ENCODE measurements at regions not wholly inside any gene's neighbourhood (a gene's known extent, or its start where the extent isn't known, plus 50 kb on each side); places are given as distances from the start of the nearest gene placed in this dataset.

DNA sequence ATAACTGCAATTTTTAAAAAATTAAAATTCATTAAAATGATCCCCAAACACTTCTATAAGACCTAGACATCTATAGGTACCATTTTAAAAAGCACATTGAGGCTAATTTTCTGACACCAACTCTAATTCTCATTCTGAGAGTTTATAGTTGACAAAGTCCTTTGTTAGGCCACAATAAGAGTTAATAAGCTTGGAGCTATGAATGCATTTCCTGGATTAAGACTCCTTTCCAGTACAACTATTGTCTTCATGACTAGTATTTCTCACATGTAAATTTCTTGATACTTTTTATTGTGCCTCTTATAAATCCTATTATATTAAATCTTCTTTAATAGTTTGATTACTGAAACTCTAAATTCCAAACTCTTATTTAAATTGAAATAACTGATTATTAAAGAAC lies 340.8 kb downstream of the KLF12 start:
- no peak for TF ChIP-seq FOXP2 (optimal IDR thresholded peaks at IDR 0.05; ENCODE audit: borderline replicate concordance, extremely low read depth, extremely low read length, insufficient read depth)
- TF ChIP-seq, protein P1, sequence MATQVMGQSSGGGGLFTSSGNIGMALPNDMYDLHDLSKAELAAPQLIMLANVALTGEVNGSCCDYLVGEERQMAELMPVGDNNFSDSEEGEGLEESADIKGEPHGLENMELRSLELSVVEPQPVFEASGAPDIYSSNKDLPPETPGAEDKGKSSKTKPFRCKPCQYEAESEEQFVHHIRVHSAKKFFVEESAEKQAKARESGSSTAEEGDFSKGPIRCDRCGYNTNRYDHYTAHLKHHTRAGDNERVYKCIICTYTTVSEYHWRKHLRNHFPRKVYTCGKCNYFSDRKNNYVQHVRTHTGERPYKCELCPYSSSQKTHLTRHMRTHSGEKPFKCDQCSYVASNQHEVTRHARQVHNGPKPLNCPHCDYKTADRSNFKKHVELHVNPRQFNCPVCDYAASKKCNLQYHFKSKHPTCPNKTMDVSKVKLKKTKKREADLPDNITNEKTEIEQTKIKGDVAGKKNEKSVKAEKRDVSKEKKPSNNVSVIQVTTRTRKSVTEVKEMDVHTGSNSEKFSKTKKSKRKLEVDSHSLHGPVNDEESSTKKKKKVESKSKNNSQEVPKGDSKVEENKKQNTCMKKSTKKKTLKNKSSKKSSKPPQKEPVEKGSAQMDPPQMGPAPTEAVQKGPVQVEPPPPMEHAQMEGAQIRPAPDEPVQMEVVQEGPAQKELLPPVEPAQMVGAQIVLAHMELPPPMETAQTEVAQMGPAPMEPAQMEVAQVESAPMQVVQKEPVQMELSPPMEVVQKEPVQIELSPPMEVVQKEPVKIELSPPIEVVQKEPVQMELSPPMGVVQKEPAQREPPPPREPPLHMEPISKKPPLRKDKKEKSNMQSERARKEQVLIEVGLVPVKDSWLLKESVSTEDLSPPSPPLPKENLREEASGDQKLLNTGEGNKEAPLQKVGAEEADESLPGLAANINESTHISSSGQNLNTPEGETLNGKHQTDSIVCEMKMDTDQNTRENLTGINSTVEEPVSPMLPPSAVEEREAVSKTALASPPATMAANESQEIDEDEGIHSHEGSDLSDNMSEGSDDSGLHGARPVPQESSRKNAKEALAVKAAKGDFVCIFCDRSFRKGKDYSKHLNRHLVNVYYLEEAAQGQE (IDR thresholded peaks at IDR 0.05; ENCODE audit: insufficient read depth in 1 of 2, low read depth in 2 of 2, low read length in 2 of 2): no peak
- TF ChIP-seq TAF1 (IDR thresholded peaks at IDR 0.05; ENCODE audit: borderline replicate concordance, insufficient read depth, low read length): no peak
- no peak for TF ChIP-seq POLR2AphosphoS5 (IDR thresholded peaks at IDR 0.05; ENCODE audit: low read depth, low read length)
- TF ChIP-seq SIN3A (IDR thresholded peaks at IDR 0.05; ENCODE audit: borderline replicate concordance, insufficient read depth, low read length): no peak

DNA sequence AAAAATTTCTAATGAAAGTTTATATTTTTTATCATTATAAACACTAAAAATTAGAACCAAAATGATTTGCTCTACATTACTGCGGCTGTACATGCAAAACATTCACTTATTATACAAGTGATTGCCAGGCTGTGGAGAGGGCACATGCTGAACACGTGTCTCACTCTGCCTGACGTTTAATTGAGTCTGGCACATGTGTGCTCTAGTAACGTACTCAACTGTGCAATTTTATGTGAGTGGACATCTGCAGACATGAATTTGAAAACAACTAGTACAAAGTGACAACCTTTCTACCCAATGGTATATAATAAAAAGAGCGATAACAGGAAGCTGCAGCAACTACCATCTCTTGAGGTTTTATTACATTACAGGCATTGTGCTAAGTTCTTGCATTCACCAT lies 341.4 kb downstream of the KLF12 start:
- TF ChIP-seq FOXP2 (optimal IDR thresholded peaks at IDR 0.05; ENCODE audit: borderline replicate concordance, extremely low read depth, extremely low read length, insufficient read depth): no peak
- TF ChIP-seq SIN3A (IDR thresholded peaks at IDR 0.05; ENCODE audit: borderline replicate concordance, insufficient read depth, low read length): no peak
- TF ChIP-seq POLR2AphosphoS5 (IDR thresholded peaks at IDR 0.05; ENCODE audit: low read depth, low read length): no peak

- no peak for TF ChIP-seq POLR2AphosphoS5 (IDR thresholded peaks at IDR 0.05; ENCODE audit: low read depth, low read length)
Measured at GRCh38 chr13:73782450-73783449, 351.5 kb downstream of the KLF12 start.

DNA sequence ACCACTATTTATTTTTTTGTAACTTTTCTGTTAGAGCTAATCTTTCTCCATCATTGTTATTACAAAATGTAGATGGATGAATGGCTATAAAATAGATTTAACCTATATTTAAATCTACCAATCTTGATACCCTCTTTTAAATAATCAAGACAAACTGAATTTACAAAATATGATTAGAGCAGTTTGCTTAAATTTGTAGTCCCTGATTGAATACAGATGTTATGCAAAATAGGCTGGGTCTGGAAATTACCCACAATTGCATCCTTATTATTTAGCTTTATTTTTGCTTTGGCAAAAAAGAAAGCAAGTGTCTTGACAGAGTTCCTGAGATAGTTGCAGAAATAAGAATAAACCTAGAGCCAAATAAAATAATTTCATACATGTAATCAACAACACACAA lies 352.8 kb downstream of the KLF12 start:
- no peak for TF ChIP-seq POLR2AphosphoS5 (IDR thresholded peaks at IDR 0.05; ENCODE audit: low read depth, low read length)
- TF ChIP-seq FOXP2 (optimal IDR thresholded peaks at IDR 0.05; ENCODE audit: borderline replicate concordance, extremely low read depth, extremely low read length, insufficient read depth): no peak
- no peak for TF ChIP-seq TAF1 (IDR thresholded peaks at IDR 0.05; ENCODE audit: borderline replicate concordance, insufficient read depth, low read length)
- TF ChIP-seq, protein P1 (IDR thresholded peaks at IDR 0.05; ENCODE audit: insufficient read depth in 1 of 2, low read depth in 2 of 2, low read length in 2 of 2): no peak
- no peak for TF ChIP-seq SIN3A (IDR thresholded peaks at IDR 0.05; ENCODE audit: borderline replicate concordance, insufficient read depth, low read length)

GRCh38 chr13:73779881-73780280 lies 354.3 kb downstream of the KLF12 start:
- no peak for TF ChIP-seq SIN3A (IDR thresholded peaks at IDR 0.05; ENCODE audit: borderline replicate concordance, insufficient read depth, low read length)
- TF ChIP-seq TAF1 (IDR thresholded peaks at IDR 0.05; ENCODE audit: borderline replicate concordance, insufficient read depth, low read length): no peak
- TF ChIP-seq, protein P1 (IDR thresholded peaks at IDR 0.05; ENCODE audit: insufficient read depth in 1 of 2, low read depth in 2 of 2, low read length in 2 of 2): no peak
- TF ChIP-seq POLR2AphosphoS5 (IDR thresholded peaks at IDR 0.05; ENCODE audit: low read depth, low read length): no peak
- TF ChIP-seq FOXP2 (optimal IDR thresholded peaks at IDR 0.05; ENCODE audit: borderline replicate concordance, extremely low read depth, extremely low read length, insufficient read depth): no peak

DNA sequence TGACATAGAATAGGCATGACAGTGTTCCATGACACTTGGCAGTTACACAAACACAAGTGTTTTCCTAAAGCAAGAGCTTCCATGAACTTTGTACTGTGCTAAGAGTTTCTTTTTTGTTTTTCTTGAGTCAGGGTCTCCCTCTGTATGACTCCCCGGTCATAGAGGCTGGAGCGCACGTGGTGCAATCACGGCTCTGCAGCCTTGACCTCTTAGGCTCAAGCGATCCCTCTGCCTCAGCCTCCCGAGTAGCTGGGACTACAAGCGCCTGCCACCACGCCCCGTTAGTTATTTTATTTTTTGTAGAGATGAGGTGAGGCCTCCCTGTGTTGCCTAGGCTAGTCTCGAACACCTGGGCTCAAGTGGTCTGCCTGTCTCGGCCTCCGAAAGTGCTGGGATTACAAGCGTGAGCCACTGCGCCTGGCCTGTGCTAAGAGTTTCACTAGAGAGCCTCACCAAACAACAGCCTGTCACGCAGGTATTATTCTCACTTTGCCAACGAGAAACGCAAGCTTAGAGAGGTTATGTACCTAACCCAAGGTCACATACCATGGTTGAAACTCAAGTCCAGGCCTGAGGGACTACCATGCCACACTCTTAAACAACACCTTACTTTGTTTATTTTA lies 355.9 kb downstream of the KLF12 start:
- TF ChIP-seq, protein P1 (IDR thresholded peaks at IDR 0.05; ENCODE audit: insufficient read depth in 1 of 2, low read depth in 2 of 2, low read length in 2 of 2): no peak
- TF ChIP-seq TAF1 (IDR thresholded peaks at IDR 0.05; ENCODE audit: borderline replicate concordance, insufficient read depth, low read length) (no peak), FOXP2 (optimal IDR thresholded peaks at IDR 0.05; ENCODE audit: borderline replicate concordance, extremely low read depth, extremely low read length, insufficient read depth) (no peak), POLR2AphosphoS5 (IDR thresholded peaks at IDR 0.05; ENCODE audit: low read depth, low read length) (no peak), SIN3A (IDR thresholded peaks at IDR 0.05; ENCODE audit: borderline replicate concordance, insufficient read depth, low read length) (no peak)

All from PFSK-1 (cell line).